ENCODE measurements at regions not wholly inside any gene's neighbourhood (a gene's known extent, or its start where the extent isn't known, plus 50 kb on each side); places are given as distances from the start of the nearest gene placed in this dataset.
"Not testable (repeated sequence)": the region's sequence is repeated elsewhere in the genome, so short reads cannot be mapped to it uniquely, and the experiment has no call there.

DNA sequence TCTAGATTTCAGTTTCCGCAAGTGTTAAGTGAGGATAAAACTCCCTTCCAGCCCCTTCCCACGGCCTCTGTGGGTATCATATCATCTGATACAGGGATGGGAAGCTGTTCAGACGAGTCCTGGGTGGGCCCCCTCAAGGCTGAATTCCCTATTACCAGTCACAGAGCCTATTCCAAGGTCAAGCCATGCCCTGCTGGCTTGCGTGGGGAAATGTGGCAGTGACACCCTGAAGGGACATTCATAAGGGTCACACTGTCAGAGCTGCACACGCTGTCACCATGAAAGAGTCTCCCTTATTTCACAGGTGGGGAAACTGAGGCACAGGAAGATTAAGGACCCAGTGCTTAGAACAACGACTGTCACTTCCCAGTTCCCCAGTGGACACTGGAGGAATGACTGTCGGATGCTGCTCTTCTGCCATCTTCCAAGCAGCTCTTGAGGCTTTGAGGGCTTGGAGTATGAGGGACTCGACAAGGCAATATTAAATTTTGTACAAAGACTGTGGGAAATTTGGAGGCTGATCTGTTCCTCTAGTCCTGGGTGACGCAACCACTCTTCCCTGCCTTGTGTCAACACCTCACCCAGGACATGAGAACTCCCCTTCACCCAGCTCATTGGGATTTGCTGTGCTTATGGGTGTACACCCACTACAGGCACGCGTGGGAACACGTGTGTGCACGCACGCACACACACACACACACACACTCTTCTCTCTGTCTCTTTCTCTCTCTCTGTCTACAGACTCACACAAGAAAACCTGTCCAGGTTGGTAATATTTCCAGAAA lies 386.0 kb downstream of the RPS24 start:
- no peak for DNase-seq

DNA sequence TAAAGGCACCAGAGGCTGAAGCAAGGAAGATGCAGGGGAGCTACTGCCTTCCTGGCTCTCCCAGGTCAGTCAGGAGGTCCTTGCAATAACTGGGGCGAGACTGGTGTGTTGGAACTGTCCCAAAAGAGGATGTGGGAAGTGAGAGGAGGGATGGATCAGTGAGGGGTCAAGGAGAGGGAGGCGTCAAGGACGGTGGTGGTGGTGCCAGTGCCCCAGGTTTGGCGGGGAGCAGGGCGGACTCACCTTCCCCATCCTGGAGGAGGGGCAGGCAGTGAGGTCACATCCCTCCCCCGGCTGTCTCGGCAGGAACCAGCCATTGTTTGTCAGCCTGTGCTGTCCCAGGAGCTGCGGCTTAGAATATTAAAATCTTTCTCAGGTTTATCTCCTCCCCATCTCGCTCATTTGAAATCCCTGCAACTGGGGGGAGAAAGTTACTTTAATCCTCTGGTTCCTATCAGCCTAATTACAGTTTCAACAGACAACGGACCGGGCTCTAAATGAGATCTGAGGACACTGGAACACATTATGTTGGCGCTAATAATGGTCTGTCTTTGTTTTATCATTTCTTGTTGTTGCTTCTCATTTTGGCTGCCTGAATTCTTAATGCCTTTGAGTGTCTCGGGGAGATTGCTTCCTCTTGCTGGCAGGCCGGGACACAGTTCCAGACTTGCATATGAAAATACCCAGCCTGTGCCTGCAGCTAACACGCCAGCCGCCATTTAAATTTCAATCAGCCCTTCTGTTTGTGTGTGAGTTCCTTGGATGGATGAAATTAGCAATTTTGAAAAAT lies 387.5 kb downstream of the RPS24 start:
- DNase-seq = no peak

DNA sequence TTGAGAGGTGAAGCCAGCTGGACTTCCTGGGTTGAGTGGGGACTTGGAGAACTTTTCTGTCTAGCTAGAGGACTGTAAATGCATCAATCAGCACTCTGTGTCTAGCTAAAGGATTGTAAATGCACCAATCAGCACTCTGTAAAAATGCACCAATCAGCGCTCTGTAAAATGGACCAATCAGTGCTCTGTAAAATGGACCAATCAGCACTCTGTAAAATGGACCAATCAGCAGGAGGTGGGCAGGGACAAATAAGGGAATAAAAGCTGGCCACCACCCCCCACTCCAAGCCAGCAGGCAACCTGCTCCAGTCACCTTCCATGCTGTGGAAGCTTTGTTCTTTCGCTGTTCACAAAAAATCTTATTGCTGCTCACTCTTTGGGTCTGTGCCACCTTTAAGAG lies 390.4 kb downstream of the RPS24 start:
- DNase-seq = not testable (repeated sequence)

DNA sequence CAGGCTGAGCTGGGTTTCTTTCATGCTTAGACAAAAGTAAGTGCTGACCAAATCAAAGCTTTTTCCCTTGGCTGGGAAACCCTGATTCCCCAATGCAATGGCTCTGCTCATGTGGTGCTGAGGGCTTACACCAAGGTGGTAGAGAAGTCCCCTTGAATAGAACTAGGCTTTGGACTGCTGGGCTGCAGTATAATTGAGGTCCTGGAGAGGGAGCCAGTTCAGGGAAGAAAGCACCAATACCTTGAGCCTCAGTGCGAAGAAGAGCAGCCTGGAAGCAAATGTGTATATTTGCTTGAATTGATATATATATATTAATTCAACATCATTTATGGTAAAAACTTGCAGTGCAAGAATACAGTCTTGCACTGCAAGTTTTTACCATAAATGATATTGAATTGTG lies 391.1 kb downstream of the RPS24 start:
- DNase-seq = peak; percentile 8

DNA sequence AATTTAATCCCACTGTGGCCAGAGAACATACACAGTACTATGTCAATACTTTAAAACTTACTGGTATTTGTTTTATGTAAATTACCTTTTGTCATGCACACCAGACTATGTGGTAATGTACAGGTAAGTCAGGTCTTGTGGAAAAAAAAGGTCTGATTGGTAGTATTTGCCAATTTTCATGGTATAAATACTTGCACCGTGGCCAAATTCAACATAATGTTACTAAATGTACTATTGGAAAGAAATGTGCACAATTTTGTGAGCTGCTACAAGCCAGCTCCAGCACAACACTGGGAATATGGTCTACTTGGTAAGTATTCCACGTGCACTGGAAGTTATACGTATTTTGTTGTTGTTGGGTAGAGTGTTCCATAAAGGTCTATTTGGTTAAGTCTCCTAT lies 392.5 kb downstream of the RPS24 start:
- DNase-seq = no peak

DNA sequence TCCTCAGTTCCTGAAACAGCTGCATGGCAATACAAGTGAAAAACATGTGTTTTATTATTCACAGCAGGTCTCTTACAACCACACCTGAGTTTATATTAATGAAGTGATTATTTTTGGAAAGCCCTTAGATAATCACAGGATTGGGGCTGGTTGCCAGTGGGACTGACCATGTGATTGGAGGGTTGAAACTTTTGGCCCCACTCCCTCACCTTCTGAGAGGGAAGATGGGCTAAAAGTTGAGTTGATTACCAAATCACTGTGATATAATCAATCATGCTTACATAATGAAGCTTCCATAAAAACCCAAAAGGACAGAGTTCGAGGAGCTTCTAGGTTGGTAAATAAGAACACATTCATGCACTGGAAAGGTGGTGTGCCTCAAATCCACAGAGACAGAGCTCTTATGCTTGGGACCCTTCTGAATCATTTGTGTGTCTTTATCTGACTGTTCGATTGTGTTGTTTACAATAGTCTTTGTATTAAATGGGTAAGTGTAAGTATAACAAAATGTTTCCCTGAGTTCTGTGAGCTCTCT lies 393.9 kb downstream of the RPS24 start:
- no peak for DNase-seq

DNA sequence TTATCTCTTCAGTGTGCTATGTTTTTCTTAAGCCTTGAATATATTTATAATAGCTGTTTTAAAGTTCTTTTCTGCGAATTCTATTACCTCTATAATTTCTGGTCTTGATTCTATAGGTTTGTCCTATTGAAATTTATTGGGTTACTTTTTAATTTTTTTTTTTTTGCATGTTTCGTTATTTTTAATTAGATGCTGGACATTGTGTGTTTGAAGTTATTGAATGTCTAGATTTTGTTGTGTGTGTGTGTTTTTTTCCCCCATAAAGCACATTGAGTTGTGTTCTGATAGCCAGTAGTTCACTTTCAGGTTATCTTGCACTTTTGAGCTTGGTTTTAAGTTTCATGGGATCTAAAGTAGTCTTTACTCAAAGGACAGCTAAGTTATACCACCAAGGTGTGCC lies 394.9 kb downstream of the RPS24 start:
- no peak for DNase-seq

DNA sequence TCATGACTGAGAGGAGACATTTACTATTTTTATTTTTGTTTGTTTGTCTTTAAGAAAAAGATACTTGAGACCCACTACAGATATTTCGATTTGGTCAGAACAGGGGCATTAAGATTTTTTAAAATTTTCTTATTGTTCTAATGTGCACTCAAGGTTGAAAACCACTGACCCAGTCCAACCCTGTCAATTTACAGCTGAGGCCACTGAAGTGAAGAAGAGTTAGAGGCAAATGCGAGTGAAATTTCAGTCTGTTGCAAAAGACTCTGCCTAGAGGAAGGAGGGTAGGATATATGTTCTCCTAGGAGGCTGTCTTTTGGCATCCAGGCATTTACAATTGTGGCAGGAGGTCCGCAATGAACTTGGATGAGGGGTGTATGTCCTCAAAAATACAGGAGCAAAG lies 396.3 kb downstream of the RPS24 start:
- no peak for DNase-seq

DNA sequence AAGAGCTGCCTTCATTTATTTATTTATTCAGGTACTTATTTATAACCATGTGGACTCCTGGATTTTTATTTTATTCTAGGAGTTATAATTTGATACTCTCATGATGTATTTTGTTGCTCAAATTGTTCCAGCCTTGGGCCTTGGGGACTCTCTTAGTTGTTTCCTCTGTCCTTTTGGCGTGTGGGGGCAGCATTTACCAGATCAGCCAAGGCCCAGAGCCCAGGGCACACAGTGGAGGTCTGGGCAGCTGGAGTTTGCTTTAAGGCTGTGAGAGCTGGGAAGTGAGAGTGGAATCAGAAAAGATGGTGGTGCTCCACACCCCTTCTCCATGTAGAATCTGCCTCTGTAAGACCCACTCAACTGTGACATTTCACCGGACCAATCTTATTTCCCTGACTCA lies 398.9 kb downstream of the RPS24 start:
- no peak for DNase-seq

DNA sequence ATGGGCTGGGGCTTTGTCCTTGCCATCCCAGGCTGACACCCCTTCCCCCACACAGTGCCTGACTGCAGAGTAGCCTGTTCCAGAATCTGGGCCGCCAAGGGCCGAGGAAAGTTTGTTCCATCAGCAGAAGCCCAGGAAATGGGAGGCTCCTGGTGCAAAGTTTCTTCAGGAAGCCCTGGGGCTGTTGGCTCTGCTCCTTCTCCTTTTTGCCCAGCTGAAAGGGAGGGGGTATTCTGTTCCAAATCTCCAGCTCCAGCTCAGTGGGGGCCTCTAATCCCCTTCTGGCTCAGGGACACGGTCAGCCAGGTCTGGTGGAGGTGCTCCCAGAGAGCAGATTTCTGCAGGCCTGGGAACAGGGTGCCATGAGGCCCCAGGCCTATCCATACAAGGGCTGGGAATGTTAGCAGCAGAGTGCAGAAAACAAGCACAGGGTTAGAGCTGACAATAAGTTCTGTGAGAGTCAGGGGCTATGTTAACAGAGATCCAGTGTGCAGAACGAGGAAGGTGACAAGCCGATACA lies 399.5 kb downstream of the RPS24 start:
- DNase-seq = no peak

DNA sequence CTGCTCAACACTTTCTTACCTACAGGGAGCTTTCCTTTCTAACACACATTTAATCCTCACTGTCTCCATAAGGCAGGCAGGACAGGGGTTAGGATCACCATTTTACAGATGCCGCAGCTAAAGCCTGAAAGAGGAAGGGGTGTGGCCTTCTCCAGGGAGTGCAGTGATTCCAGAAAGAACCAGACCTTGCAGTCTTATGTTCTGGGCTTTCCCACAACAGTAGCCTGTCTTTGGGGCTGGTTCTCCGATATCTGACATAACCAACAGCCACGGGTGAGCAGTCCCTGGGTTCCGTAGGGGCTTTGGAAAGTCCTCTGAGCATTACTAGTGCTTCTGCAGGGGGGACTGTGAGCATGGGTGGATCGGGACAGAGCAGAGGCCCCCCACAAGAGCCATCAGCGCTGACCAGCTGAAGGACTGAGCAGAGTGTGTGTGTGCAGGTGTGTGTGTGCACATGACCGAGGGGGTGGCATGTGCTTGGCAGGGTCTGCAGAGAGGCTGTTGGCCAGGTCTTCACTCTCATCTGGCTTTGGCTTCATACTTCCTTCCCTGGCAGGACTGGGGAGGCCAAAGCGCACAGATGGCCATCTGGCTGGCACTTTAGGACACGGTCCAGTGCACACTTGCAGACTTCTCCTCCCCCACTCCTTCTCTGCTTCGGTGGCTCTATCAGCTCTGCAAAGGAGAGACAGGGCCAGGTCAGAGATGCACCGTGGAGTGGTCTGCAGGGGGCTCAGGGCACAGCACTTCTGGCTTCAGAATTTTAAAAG lies 400.3 kb downstream of the RPS24 start:
- no peak for DNase-seq

DNA sequence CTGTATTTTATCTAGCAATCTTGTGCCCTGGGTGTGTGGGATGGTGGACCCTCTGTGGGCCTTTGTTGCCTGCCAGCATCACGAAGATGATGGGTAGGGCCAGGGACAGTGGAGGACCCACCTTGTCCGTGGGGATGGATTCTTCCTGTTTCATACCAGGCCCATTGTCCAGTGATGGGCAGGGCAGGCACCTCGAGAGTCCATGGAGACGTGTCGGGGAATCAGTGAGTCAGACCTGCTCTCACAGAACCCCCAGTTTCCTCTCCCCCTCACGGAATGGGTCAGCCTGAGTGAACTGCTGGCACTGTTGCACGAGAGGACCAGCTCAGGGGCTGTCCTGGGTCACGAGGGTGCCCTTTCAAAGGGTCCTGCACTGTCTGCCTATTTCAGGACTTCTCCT lies 401.2 kb downstream of the RPS24 start:
- DNase-seq = no peak

DNA sequence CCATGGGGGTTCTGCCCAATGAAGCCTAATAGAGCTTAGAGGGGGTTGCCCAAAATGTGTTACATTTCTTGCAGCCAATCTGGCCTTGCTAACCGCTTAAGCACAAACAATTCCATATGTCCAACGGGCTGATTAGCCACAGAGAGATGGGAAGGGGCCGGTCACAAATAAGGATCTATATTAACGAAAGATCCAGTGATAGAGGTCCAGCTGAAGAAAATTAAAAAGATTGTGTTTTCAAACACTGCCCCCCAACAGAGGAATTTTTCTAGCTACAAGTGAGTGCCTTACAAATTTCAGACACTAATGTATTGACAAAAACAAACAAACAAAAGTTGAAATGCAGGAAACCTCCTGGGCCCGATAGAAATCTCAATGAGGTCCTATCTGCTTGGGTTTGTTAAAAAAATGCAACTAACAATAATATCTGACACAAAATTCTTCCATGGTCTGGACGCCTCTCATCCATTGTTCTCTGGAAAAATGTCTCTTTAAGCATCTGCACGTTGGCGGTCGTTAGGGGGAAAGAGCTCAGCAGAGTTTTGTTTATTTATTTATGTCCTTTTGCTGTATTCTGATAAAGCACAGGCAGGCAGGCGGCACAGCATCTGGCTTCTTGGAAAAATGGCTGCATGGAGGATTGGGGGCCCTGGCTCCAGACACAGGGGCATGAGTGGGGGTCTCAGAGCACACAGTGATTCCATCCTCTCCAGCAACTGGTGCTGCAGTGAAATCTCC lies 402.0 kb downstream of the RPS24 start:
- DNase-seq = no peak

DNA sequence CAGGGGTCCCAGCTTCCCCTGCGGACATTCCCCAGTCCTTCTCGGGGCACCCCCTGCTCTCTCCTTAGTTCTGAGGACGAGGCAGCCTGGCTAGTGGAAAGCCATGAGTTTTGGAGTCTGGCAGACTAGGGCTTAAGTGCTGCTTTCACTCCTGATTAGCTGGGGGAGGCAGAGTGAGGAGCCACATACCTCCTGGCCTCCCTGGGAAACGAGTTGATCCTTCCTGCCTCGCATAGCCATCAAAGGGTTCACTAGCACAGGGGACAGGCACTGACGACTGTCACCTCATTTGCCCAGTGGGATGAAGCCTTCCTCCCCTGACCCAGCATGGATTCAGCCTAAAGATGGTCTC lies 402.5 kb downstream of the RPS24 start:
- DNase-seq = no peak

DNA sequence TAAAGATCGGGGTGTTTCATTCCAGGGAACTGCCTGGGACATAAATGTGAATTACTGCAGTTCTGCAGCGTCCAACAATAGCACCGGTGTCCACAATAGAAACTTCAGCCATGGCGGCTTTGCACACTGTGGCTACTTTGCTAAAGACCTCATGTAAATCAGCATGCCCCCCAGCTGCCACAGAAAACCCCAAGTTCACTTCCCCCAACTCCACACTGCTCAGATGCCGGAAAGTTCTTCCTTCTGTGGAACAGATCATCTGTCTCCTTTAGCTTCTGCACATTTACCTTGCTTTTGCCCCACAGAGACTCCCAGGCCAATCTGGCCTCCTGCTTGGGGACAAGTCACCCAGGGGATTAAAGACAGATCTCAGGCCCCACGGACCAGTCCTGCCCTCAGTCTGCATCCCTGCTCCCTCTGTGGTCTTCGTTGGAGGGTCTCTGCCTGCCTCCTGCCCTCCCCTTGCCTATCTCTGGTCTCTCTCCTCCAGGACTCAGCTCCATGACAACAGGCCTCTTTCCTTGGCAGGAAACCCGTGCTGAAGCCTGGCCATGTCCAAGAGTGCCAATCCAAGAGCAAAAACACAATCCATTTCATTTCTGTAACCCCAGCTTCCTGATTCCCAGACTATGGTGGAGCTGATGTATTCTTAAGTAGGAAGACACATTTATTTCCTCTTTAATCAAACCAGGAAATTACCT lies 403.2 kb downstream of the RPS24 start:
- DNase-seq = no peak

DNA sequence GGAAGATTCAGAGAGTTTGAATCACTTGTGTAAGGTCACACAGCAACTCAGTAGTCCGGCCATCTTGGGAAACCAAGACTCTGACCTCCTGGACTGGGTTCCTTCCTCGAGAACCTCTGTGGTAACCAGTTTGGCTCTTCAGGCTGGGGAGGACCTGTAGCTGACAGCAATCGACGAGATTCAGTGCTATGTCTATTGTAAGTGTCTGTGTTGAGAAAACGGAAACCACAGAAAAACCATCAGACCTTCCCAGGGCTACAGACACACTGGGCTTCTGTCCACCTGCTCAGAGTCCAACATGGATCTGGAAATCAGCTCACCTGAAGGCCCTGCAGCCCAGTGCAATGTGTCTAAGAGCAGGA lies 403.7 kb downstream of the RPS24 start:
- DNase-seq = no peak

DNA sequence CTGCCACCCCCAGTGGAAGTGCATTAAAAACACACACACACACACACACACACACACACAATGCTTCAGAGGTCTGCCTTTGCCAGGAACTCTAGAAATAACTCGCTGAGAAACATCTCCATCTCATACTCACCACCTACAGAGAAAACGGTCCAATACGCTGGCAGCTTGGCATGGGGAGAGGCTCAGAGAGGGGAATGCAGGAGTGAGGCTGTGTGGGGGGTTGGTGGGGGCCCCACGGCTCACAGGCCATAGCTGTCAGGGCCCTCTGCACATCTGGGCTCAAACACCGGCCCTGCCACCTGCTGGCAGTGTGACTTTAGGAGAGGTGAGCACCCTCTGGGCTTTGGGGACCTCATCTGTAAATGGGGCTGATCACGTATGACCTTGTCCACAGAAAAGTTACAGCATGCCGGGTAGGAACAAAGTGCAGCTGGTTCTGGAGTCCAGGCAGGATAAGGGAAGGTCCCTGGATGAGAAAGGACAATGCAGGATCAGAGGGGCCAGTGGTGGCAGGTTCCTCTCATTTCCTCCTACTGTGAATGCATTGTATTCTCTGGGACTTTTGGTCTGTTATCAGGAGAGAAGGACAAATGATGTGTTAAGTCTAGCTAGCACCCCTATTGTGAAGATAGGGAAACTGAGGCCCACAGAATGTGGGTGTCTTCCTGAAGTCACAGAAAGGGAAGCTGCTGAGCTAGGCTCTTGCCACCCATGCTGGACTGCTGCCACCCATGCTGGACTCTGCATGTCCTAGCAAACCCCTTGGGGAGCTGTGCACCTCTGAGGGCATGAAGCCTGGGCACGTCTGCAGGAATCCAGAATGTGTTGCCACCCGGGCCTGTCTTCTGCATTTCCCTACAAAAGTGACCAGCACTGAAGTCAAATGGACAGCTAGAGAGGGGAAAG lies 404.6 kb downstream of the RPS24 start:
- DNase-seq = peak; percentile 5

DNA sequence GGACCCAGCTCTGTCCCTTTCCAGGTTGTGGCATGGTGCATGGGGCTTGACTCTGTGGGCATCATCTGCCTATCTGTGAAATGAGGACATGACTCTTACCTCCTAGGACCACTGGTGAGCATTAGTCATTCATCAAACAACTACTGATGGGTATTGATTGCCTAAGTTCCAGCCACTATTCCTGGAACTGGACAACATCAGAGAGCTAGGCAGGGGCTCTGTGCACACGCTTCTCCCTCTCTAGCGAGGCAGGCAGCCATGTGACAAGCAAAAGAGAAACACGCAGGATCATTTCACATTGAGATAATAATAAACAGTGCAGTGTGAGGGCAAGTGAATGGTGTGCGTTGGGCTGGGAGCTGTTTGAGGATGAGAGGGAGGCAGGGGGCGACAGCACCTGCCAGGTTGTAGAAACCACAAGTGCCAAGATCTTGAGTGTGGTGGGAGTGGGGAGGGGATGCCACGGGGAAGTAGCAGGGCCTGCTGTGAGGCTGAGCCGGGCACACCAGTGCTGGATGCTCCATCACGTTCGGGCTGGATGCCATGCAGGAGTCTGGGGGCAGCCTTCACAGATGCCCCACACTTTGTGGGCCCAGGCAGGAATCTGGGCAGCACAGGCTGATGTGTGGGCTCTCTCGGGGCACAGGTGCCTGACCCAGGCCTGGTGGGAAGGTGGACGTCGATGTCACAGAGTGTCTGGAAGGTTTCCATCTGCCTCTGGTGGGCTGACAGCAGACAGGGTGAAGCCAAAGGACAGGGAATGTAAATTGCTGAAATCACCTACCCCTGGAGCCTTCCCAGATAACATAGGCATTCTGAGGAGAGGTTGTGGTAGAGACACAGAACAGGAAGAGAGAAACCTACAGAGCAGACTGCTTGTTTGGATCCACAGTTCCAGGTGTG lies 405.5 kb downstream of the RPS24 start:
- DNase-seq = no peak

DNA sequence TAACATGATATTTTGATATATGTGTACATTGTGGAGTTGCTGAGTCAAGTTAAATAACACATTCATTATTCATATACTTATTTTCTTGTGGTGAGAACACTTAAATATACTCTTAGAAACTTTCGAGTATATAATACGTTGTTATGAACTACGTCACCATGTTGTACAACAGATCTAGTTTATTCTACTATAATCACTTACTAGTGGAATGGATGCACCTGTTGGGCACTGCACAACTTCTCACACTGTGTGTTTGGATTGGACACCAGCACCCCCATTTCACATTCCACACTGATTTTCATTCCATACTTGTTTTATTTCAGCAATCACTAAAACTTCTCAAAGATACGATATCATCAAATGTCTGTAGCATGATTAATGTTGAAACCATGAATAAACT lies 407.3 kb downstream of the RPS24 start:
- no peak for DNase-seq

DNA sequence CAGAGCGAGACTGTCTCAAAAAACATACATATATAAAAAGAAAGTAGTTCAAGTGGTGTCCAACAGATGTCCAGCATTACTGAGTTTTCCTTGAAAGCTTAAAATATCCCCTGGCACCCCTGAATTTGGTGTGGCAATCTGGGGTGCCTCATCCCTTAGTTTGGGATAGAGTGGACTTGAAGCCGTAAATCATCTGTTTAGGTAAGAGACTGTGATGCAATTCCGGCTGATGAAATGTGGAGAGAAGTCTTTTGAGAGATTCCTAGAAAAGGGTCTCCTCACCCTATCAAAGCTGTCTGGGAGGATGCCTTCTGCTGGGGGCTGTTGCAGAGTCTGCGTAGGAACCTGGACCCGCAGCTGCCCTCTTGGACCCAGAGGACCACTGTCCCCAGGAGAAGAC lies 408.0 kb downstream of the RPS24 start:
- DNase-seq = no peak
